K562 (cell line): ENCODE measurements at regions not wholly inside any gene's neighbourhood (a gene's known extent, or its start where the extent isn't known, plus 50 kb on each side); places are given as distances from the start of the nearest gene placed in this dataset.

Experiments used
- ATAC-seq: fragments of 200-7000 bp; cut with Tn5 transposase; 3 replicates; pipeline ENCODE4 v1.9.1; 2020; ENCODE audit warnings: moderate library complexity
- BruUV-seq: library from RNA; stranded (reverse); fragments of 400-500 nt; replicated peaks from 2 replicates; lab custom pipeline; 2021; lab: Mats Ljungman, UMichigan
- CTCF ChIA-PET: fragments of 300-600 bp; formaldehyde crosslinking; extraction: SDS; loops from one replicate; lab custom pipeline; 2021; ENCODE audit warnings: low intra/inter-chr PET ratio; lab: Yijun Ruan, JAX
- POLR2A ChIA-PET: fragments of 300-600, 350-650 bp; sonication (Branson Sonifier 250); formaldehyde crosslinking; extraction: SDS; loops from one replicate; lab custom pipeline; 2021; ENCODE audit warnings: antibody characterized with exemption, inconsistent platforms; lab: Yijun Ruan, JAX
- DNase-seq, 4 experiments: peaks; one replicate each; pipeline versions ENCODE4 v3.0.0 to v3.0.0-alpha.2; 2011 to 2018; ENCODE audit warnings: low spot score in 3 of 4, mixed read lengths in 3 of 4; ENCODE audit errors: extremely low read depth in 1 of 4
- FAIRE-seq: peaks from 2 replicates; lab custom pipeline; 2011; peaks lifted over from hg19 to GRCh38; lab: Jason Lieb, UNC
- H2AFZ ChIP-seq: 2 replicates; pipeline ENCODE4 v1.6.0; 2011; ENCODE audit warnings: low read depth, low read length, control low read depth, inconsistent platforms
- H3K27ac ChIP-seq: fragments of 200-600 bp; 3 replicates; pipeline ENCODE4 v1.8.0; 2011; ENCODE audit warnings: low read depth, mild to moderate bottlenecking, control low read depth, inconsistent platforms, low read length, moderate library complexity, mixed read lengths; ENCODE audit errors: extremely low read depth
- H3K27me3 ChIP-seq, 2 experiments: fragments of 300-600 bp in 1 of 2; 2 replicates in 1 of 2; 3 replicates in 1 of 2; pipeline versions ENCODE4 v1.6.0 to v1.8.0; 2011; ENCODE audit warnings: inconsistent platforms in 2 of 2, low read length in 2 of 2, mild to moderate bottlenecking in 1 of 2, mixed read lengths in 1 of 2, moderate library complexity in 1 of 2; ENCODE audit not compliant: control insufficient read depth in 2 of 2, insufficient read depth in 2 of 2
- H3K36me3 ChIP-seq: fragments of 300-600 bp; 3 replicates; pipeline ENCODE4 v1.8.0; 2011; ENCODE audit warnings: mild to moderate bottlenecking, low read length, inconsistent platforms; ENCODE audit not compliant: control insufficient read depth, insufficient read depth
- H3K4me1 ChIP-seq, 2 experiments: fragments of 200-600 bp in 1 of 2; replicated peaks in 1 of 2; 2 replicates in 1 of 2; 3 replicates in 1 of 2; pipeline versions ENCODE4 v1.5.1 to v1.8.0; 2011; ENCODE audit warnings: inconsistent platforms in 2 of 2, low read length in 2 of 2, mild to moderate bottlenecking in 1 of 2, mixed read lengths in 1 of 2, moderate library complexity in 1 of 2; ENCODE audit not compliant: control insufficient read depth in 2 of 2, insufficient read depth in 2 of 2
- H3K4me2 ChIP-seq: 2 replicates; pipeline ENCODE4 v1.6.1; 2011; ENCODE audit warnings: low read length, control low read depth, inconsistent platforms, mixed read lengths; ENCODE audit not compliant: insufficient read depth
- H3K4me3 ChIP-seq: fragments of 200-600 bp; sonication (generic), shearing (Covaris generic); 2 replicates; pipeline ENCODE4 v1.5.1; 2016; ENCODE audit warnings: control low read depth, inconsistent platforms
- H3K79me2 ChIP-seq: fragments of 200-600 bp; 3 replicates; pipeline ENCODE4 v1.8.0; 2011; ENCODE audit warnings: low read length, inconsistent platforms; ENCODE audit not compliant: control insufficient read depth, insufficient read depth
- H3K9ac ChIP-seq, 2 experiments: 2 replicates each; pipeline versions ENCODE4 v1.6.0 to v1.6.1; 2011; ENCODE audit warnings: low read depth in 2 of 2, low read length in 2 of 2, control low read depth in 1 of 2, inconsistent platforms in 1 of 2, mild to moderate bottlenecking in 1 of 2, mixed read lengths in 1 of 2; ENCODE audit not compliant: insufficient read depth in 1 of 2
- H3K9me1 ChIP-seq: one replicate; pipeline ENCODE4 v1.6.0; 2011; ENCODE audit warnings: inconsistent platforms, mild to moderate bottlenecking, low read length, moderate library complexity; ENCODE audit not compliant: control insufficient read depth, insufficient read depth
- H3K9me3 ChIP-seq: replicated peaks from 2 replicates; pipeline ENCODE4 v1.5.1; 2011; ENCODE audit warnings: low read depth, low read length, inconsistent platforms; ENCODE audit not compliant: control insufficient read depth, insufficient read depth
- H4K20me1 ChIP-seq: replicated peaks from 2 replicates; pipeline ENCODE4 v1.6.1; 2011; ENCODE audit warnings: low read length, inconsistent platforms, mixed read lengths; ENCODE audit not compliant: control insufficient read depth, insufficient read depth
- BACH1 ChIP-seq: fragments of 200-800 bp; sonication (Bioruptor generic); IDR thresholded peaks from 2 replicates; pipeline ENCODE4 v1.6.1; 2016; ENCODE audit warnings: missing genetic modification characterization, missing compliant biosample characterization
- BCL6 ChIP-seq: fragments of 250-450 bp; sonication (Bioruptor Pico); IDR thresholded peaks from 2 replicates; pipeline ENCODE4 v1.4.0; 2020
- FOXA1 ChIP-seq: fragments of 450-650 bp; IDR thresholded peaks from 2 replicates; pipeline ENCODE4 v1.6.1; 2016; ENCODE audit warnings: mild to moderate bottlenecking, borderline replicate concordance
- GTF2E2 ChIP-seq: fragments of 200-800 bp; sonication (Bioruptor generic); IDR thresholded peaks from 2 replicates; pipeline ENCODE4 v1.6.1; 2016; ENCODE audit warnings: missing genetic modification characterization, missing compliant biosample characterization
- NEUROD1 ChIP-seq: fragments of 150-350 bp; IDR thresholded peaks from 2 replicates; pipeline ENCODE4 v1.6.1; 2014; ENCODE audit warnings: borderline replicate concordance, low read length, low read depth; ENCODE audit not compliant: partially characterized antibody
- NR3C1 ChIP-seq: sonication (generic); formaldehyde crosslinking; IDR thresholded peaks from 2 replicates; pipeline ENCODE4 v1.8.1; 2022; ENCODE audit warnings: missing genetic modification reagents
- PHF21A ChIP-seq: fragments of 450-650 bp; IDR thresholded peaks from 2 replicates; pipeline ENCODE4 v1.6.1; 2017; ENCODE audit warnings: low read depth, borderline replicate concordance
- PTTG1 ChIP-seq: fragments of 450-650 bp; IDR thresholded peaks from 2 replicates; pipeline ENCODE4 v1.6.1; 2016; ENCODE audit warnings: low read depth, mild to moderate bottlenecking, missing genetic modification characterization, missing compliant biosample characterization
- RUNX1 ChIP-seq: sonication (generic); IDR thresholded peaks from 2 replicates; pipeline ENCODE4 v1.6.1; 2016; ENCODE audit warnings: antibody characterized with exemption, low read depth
- SMARCE1 ChIP-seq: fragments of 450-650 bp; IDR thresholded peaks from 2 replicates; pipeline ENCODE4 v1.7.1; 2016; ENCODE audit warnings: mild to moderate bottlenecking
- ZNF583 ChIP-seq: fragments of 250-450 bp; sonication (Bioruptor Pico); IDR thresholded peaks from 2 replicates; pipeline ENCODE4 v1.4.0; 2020
- ZNF644 ChIP-seq: fragments of 200-800 bp; sonication (Bioruptor generic); IDR thresholded peaks from 2 replicates; pipeline ENCODE4 v1.6.1; 2016; ENCODE audit warnings: low read depth, missing genetic modification characterization, missing compliant biosample characterization
- WGBS: fragments of 100-300 bp; shearing (Covaris generic); methylation state at CpG from one replicate; pipeline ENCODE4 v1.1.6; 2016; ENCODE audit warnings: low coverage, mixed read lengths; ENCODE audit not compliant: insufficient coverage; ENCODE audit errors: missing lambda C conversion rate; 5-methylcytosine and 5-hydroxymethylcytosine counted together
- in situ Hi-C: fragments of 300-500 bp; cut with MboI; formaldehyde crosslinking; loops from 4 replicates; pipeline ENCODE4 v1.15.0; 2018; ENCODE audit warnings: inconsistent platforms, mixed read lengths
- intact Hi-C: fragments of 100-400 bp; cut with micrococcal nuclease; formaldehyde crosslinking; loops from 2 replicates; pipeline ENCODE4 v1.14.2; 2022
- TF ChIP-seq, protein P1 (sequence below): fragments of 250-450 bp; sonication (Bioruptor Pico); IDR thresholded peaks from 2 replicates; pipeline ENCODE4 v1.5.0; 2021
- TF ChIP-seq, protein P2 (sequence below): fragments of 450-650 bp; IDR thresholded peaks from 2 replicates; pipeline ENCODE4 v1.6.1; 2016; ENCODE audit warnings: low read depth

DNA sequence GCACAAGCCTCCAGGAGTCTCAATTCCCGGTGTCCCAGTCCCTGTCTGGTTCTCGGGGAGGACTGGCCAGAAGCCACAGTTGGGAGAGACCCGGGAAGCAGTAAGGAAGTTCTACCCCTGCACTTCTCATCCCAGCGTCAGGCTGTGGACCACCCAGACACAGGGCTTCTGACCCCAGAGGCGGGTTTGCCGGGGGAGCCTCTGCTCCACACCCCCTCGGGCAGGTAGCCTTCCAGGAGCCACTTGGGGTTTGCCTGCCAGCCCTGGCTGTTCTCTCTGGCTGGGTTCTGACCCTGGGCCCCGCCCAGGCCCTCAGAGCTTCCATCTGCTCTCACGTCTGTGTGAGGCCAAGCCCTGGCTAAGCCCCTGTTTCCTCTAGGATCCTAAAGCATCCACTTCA lies 94.4 kb upstream of the GPC1 start:
- DNase-seq (no peak), FAIRE-seq (no peak), ATAC-seq (no peak)
- Histone ChIP-seq H3K4me1 (no peaks in the 10 kb centered on the region), H3K9me1 (no peaks in the 10 kb centered on the region), H3K9ac (no peak overlapping the region), H2AFZ (no peak overlapping the region), H3K9me3 (no peaks in the 10 kb centered on the region), H3K27ac (no peak overlapping the region), H3K4me3 (no peak overlapping the region), H3K36me3 (no peaks in the 10 kb centered on the region), H3K4me2 (no peak overlapping the region), H3K79me2 (no peaks in the 10 kb centered on the region), H4K20me1 (no peaks in the 10 kb centered on the region), H3K27me3 (peaks cover 0 to 9% of the 10 kb centered on the region in 2 experiments; a peak in 2 of 5 replicates)
- TF ChIP-seq BCL6 (CRISPR knock-in tag) (no peak), GTF2E2 (tag) (no peak), FOXA1 (no peak), NR3C1 (no peak), ZNF644 (tag) (no peak), ZNF583 (CRISPR knock-in tag) (no peak), PHF21A (no peak), SMARCE1 (no peak), NEUROD1 (no peak), RUNX1 (no peak), BACH1 (tag) (no peak), PTTG1 (tag) (no peak)
- TF ChIP-seq, protein P1, sequence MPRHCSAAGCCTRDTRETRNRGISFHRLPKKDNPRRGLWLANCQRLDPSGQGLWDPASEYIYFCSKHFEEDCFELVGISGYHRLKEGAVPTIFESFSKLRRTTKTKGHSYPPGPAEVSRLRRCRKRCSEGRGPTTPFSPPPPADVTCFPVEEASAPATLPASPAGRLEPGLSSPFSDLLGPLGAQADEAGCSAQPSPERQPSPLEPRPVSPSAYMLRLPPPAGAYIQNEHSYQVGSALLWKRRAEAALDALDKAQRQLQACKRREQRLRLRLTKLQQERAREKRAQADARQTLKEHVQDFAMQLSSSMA (CRISPR knock-in tag): no peak
- TF ChIP-seq, protein P2, sequence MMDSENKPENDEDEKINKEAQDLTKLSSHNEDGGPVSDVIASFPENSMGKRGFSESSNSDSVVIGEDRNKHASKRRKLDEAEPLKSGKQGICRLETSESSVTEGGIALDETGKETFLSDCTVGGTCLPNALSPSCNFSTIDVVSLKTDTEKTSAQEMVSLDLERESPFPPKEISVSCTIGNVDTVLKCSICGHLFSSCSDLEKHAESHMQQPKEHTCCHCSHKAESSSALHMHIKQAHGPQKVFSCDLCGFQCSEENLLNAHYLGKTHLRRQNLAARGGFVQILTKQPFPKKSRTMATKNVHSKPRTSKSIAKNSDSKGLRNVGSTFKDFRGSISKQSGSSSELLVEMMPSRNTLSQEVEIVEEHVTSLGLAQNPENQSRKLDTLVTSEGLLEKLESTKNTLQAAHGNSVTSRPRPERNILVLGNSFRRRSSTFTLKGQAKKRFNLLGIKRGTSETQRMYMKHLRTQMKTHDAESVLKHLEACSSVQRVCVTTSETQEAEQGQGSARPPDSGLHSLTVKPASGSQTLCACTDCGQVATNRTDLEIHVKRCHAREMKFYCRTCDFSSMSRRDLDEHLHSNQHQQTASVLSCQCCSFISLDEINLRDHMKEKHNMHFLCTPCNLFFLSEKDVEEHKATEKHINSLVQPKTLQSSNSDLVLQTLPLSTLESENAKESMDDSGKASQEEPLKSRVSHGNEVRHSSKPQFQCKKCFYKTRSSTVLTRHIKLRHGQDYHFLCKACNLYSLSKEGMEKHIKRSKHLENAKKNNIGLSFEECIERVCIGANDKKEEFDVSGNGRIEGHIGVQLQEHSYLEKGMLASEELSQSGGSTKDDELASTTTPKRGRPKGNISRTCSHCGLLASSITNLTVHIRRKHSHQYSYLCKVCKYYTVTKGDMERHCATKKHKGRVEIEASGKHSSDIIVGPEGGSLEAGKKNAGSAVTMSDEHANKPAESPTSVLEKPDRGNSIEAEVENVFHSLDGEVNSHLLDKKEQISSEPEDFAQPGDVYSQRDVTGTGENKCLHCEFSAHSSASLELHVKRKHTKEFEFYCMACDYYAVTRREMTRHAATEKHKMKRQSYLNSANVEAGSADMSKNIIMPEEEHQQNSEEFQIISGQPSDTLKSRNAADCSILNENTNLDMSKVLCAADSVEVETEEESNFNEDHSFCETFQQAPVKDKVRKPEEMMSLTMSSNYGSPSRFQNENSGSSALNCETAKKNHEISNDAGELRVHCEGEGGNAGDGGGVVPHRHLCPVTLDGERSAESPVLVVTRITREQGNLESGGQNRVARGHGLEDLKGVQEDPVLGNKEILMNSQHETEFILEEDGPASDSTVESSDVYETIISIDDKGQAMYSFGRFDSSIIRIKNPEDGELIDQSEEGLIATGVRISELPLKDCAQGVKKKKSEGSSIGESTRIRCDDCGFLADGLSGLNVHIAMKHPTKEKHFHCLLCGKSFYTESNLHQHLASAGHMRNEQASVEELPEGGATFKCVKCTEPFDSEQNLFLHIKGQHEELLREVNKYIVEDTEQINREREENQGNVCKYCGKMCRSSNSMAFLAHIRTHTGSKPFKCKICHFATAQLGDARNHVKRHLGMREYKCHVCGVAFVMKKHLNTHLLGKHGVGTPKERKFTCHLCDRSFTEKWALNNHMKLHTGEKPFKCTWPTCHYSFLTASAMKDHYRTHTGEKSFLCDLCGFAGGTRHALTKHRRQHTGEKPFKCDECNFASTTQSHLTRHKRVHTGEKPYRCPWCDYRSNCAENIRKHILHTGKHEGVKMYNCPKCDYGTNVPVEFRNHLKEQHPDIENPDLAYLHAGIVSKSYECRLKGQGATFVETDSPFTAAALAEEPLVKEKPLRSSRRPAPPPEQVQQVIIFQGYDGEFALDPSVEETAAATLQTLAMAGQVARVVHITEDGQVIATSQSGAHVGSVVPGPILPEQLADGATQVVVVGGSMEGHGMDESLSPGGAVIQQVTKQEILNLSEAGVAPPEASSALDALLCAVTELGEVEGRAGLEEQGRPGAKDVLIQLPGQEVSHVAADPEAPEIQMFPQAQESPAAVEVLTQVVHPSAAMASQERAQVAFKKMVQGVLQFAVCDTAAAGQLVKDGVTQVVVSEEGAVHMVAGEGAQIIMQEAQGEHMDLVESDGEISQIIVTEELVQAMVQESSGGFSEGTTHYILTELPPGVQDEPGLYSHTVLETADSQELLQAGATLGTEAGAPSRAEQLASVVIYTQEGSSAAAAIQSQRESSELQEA: no peak
- BruUV-seq: no TSS peak
- CTCF ChIA-PET: no interaction called here
- in situ Hi-C loops: no loop called here
- intact Hi-C loops: no loop called here
- 0% methylated on average over 8 of the region's 9 CpGs for WGBS
- POLR2A ChIA-PET: no interaction called here
